ENCODE measurements at regions not wholly inside any gene's neighbourhood (a gene's known extent, or its start where the extent isn't known, plus 50 kb on each side); places are given as distances from the start of the nearest gene placed in this dataset.

GRCh38 chr2:191627518-191627917 lies 50.4 kb upstream of the NABP1 start:
- no peak for TF ChIP-seq CTCF (IDR thresholded peaks at IDR 0.05)
- TF ChIP-seq POLR2A (IDR thresholded peaks at IDR 0.05): no peak

Data from prostate gland (tissue), 2 donors.